Kidney (tissue), 13 donors: ENCODE measurements at regions not wholly inside any gene's neighbourhood (a gene's known extent, or its start where the extent isn't known, plus 50 kb on each side); places are given as distances from the start of the nearest gene placed in this dataset.

Experiments used
- DNase-seq, 5 donors: peaks; one replicate each; pipeline ENCODE4 v3.0.0-alpha.2; 2013 to 2020
- FAIRE-seq: peaks from 2 replicates; lab custom pipeline; 2012; peaks lifted over from hg19 to GRCh38; lab: Jason Lieb, UNC
- H3K27ac ChIP-seq, 2 donors: one replicate each; pipeline ENCODE4 v1.7.0; 2013; ENCODE audit warnings: low read depth in 2 of 2, low read length in 2 of 2, inconsistent platforms in 1 of 2
- H3K27me3 ChIP-seq: one replicate; pipeline ENCODE4 v1.7.1; 2013; ENCODE audit warnings: low read length, inconsistent platforms; ENCODE audit not compliant: control insufficient read depth, insufficient read depth
- H3K36me3 ChIP-seq, 3 donors: one replicate each; pipeline versions ENCODE4 v1.7.0 to v1.7.1; 2013; ENCODE audit warnings: low read length in 3 of 3, control low read depth in 1 of 3, inconsistent platforms in 1 of 3; ENCODE audit not compliant: insufficient read depth in 3 of 3, control insufficient read depth in 2 of 3
- H3K4me1 ChIP-seq, 3 donors: one replicate each; pipeline versions ENCODE4 v1.7.0 to v1.7.1; 2013; ENCODE audit warnings: low read length in 3 of 3, inconsistent platforms in 1 of 3, low read depth in 1 of 3; ENCODE audit not compliant: control insufficient read depth in 2 of 3, insufficient read depth in 2 of 3
- H3K4me3 ChIP-seq, 3 donors: one replicate each; pipeline versions ENCODE4 v1.7.0 to v1.8.1; 2013; ENCODE audit warnings: low read length in 3 of 3, control low read depth in 1 of 3, inconsistent platforms in 1 of 3
- H3K9ac ChIP-seq, 3 donors: one replicate each; pipeline versions ENCODE4 v1.7.0 to v1.7.1; 2013; ENCODE audit warnings: low read length in 3 of 3, control low read depth in 1 of 3, inconsistent platforms in 1 of 3
- H3K9me3 ChIP-seq, 3 donors: one replicate each; pipeline versions ENCODE4 v1.7.0 to v1.7.1; 2013; ENCODE audit warnings: low read length in 3 of 3, control low read depth in 1 of 3, inconsistent platforms in 1 of 3; ENCODE audit not compliant: control insufficient read depth in 2 of 3, insufficient read depth in 1 of 3
- CTCF ChIP-seq: IDR thresholded peaks from 3 replicates; pipeline ENCODE4 v1.5.1; 2012; ENCODE audit warnings: mild to moderate bottlenecking, moderate library complexity, borderline replicate concordance; ENCODE audit not compliant: insufficient read depth; ENCODE audit errors: extremely low read depth
- intact Hi-C: fragments of 100-400 bp; cut with DNase I; formaldehyde crosslinking; loops from one replicate; pipeline ENCODE4 v1.11.1; 2022
- donor health status: control.
- donor health status: control.
- donor health status: control.
- donor health status: control.
- donor health status: control.
- donor health status: DM: yes; HTN: yes; CAD: no.
- donor health status: Normal renal cell carcinoma (clear cell type).

GRCh38 chr3:21801631-21802030 is 50.6 kb upstream of the ZNF385D start:
- H3K27ac ChIP-seq: no peak overlapping the region
- H3K27me3 ChIP-seq: no peaks in the 10 kb centered on the region
- intact Hi-C loops: no loop called here
- H3K9ac ChIP-seq: no peak overlapping the region
- no peak overlapping the region for H3K4me3 ChIP-seq
- H3K4me1 ChIP-seq: no peaks in the 10 kb centered on the region
- no peak for TF ChIP-seq CTCF
- FAIRE-seq: no peak
- H3K36me3 ChIP-seq: no peaks in the 10 kb centered on the region
- no peaks in the 10 kb centered on the region for H3K9me3 ChIP-seq
- no peak for DNase-seq

- no peak for DNase-seq
- intact Hi-C loops: no loop called here
- TF ChIP-seq CTCF: no peak
- Histone ChIP-seq H3K9me3 (no peaks in the 10 kb centered on the region), H3K27me3 (no peaks in the 10 kb centered on the region), H3K36me3 (no peaks in the 10 kb centered on the region), H3K27ac (no peak overlapping the region), H3K4me3 (no peak overlapping the region), H3K4me1 (no peaks in the 10 kb centered on the region), H3K9ac (no peak overlapping the region)
- no peak for FAIRE-seq
Measured at GRCh38 chr3:21803604-21804003, 52.6 kb upstream of the ZNF385D start.

DNA sequence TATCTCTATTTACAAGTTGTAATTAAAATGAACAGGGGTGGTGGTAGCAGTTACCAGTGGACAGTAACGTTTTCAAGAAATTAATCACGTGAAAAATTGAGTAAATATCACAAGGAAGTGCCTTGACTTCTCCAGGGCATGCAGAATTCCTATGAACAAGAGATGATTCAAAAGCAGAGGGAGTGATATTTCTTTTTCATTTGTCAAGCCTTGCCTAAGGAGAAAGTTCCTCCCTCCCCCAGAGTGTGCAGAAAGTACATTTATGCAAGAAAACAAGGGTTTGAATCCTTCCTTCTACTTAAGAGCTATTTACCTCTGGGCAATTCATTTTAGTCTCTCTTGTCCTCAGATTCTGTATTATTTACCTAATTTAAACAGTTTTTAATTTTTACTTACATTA is 53.3 kb upstream of the ZNF385D start:
- no peak for TF ChIP-seq CTCF
- FAIRE-seq: no peak
- Histone ChIP-seq H3K4me3 (no peak overlapping the region), H3K36me3 (no peaks in the 10 kb centered on the region), H3K9me3 (no peaks in the 10 kb centered on the region), H3K4me1 (no peaks in the 10 kb centered on the region), H3K9ac (no peak overlapping the region), H3K27ac (no peak overlapping the region), H3K27me3 (no peaks in the 10 kb centered on the region)
- intact Hi-C loops: no loop called here
- no peak for DNase-seq

- intact Hi-C loops: no loop called here
- H3K9me3 ChIP-seq: no peaks in the 10 kb centered on the region
- no peak overlapping the region for H3K9ac ChIP-seq
- FAIRE-seq (no peak), DNase-seq (no peak)
- H3K27ac ChIP-seq: no peak overlapping the region
- no peak for TF ChIP-seq CTCF
- H3K4me1 ChIP-seq: no peaks in the 10 kb centered on the region
- no peaks in the 10 kb centered on the region for H3K27me3 ChIP-seq
- no peak overlapping the region for H3K4me3 ChIP-seq
- H3K36me3 ChIP-seq: no peaks in the 10 kb centered on the region
Measured at GRCh38 chr3:21806733-21807132, 55.7 kb upstream of the ZNF385D start.
